ENCODE measurements at regions not wholly inside any gene's neighbourhood (a gene's known extent, or its start where the extent isn't known, plus 50 kb on each side); places are given as distances from the start of the nearest gene placed in this dataset.
A peak's percentile ranks its signal among the peaks of the same experiment; 100 is the strongest.

GRCh38 chr6:121904559-121904958 is 469.1 kb downstream of the GJA1 start:
- ChIA-PET CTCF (no interaction called here), POLR2A (ENCODE audit: low non-redundant PET) (no interaction called here)
- H3K27ac ChIP-seq, result no peak overlapping the region
- TF ChIP-seq CTCF (conservative IDR thresholded peaks at IDR 0.05; ENCODE audit: low read depth), result no peak
- DNase-seq (ENCODE audit: low spot score), result no peak

- no peak overlapping the region for H3K27ac ChIP-seq
- ChIA-PET CTCF (interaction anchor here (0.7 kb wide), 1 partner anchor 113 kb away, joined by 4 read pairs; no protein-coding TSS in a partner anchor), POLR2A (ENCODE audit: low non-redundant PET) (no interaction called here)
- no peak for DNase-seq (ENCODE audit: low spot score)
- TF ChIP-seq CTCF (conservative IDR thresholded peaks at IDR 0.05; ENCODE audit: low read depth), result no peak
These were observed 477.5 kb downstream of the GJA1 start for GRCh38 chr6:121912905-121913304.

- ChIA-PET POLR2A (ENCODE audit: low non-redundant PET) (no interaction called here), CTCF (no interaction called here)
- DNase-seq (ENCODE audit: low spot score), result no peak
- TF ChIP-seq CTCF (conservative IDR thresholded peaks at IDR 0.05; ENCODE audit: low read depth), result no peak
- H3K27ac ChIP-seq, result no peak overlapping the region
These were observed 481.9 kb downstream of the GJA1 start for GRCh38 chr6:121917263-121917829.

GRCh38 chr6:121917834-121918559 is 481.5 kb upstream of the HSF2 start:
- peak; percentile 7 for DNase-seq (ENCODE audit: low spot score)
- ChIA-PET POLR2A (ENCODE audit: low non-redundant PET) (no interaction called here), CTCF (no interaction called here)
- no peak overlapping the region for H3K27ac ChIP-seq
- no peak for TF ChIP-seq CTCF (conservative IDR thresholded peaks at IDR 0.05; ENCODE audit: low read depth)

- DNase-seq (ENCODE audit: low spot score), result no peak
- ChIA-PET CTCF (no interaction called here), POLR2A (ENCODE audit: low non-redundant PET) (no interaction called here)
- H3K27ac ChIP-seq, result no peak overlapping the region
- TF ChIP-seq CTCF (conservative IDR thresholded peaks at IDR 0.05; ENCODE audit: low read depth), result no peak
These were observed 478.8 kb upstream of the HSF2 start for GRCh38 chr6:121920616-121921015.

- no peak overlapping the region for H3K27ac ChIP-seq
- DNase-seq (ENCODE audit: low spot score), result no peak
- POLR2A ChIA-PET (ENCODE audit: low non-redundant PET), result no interaction called here
- TF ChIP-seq CTCF (conservative IDR thresholded peaks at IDR 0.05; ENCODE audit: low read depth), result no peak
- CTCF ChIA-PET, result no interaction called here
These were observed 474.4 kb upstream of the HSF2 start for GRCh38 chr6:121925024-121925423.

Measured in RWPE1 (cell line).